Hepatocyte (in vitro differentiated cells): ENCODE measurements at regions not wholly inside any gene's neighbourhood (a gene's known extent, or its start where the extent isn't known, plus 50 kb on each side); places are given as distances from the start of the nearest gene placed in this dataset.

Experiments
- DNase-seq: peaks from one replicate; pipeline ENCODE4 v3.0.0-alpha.2; 2016; ENCODE audit warnings: low spot score
- H2AFZ ChIP-seq: fragments of 200-600 bp; sonication (generic); 2 replicates; pipeline ENCODE4 v1.6.0; 2016; ENCODE audit warnings: antibody characterized with exemption, mild to moderate bottlenecking
- H3K27ac ChIP-seq: fragments of 200-600 bp; sonication (generic); 2 replicates; pipeline ENCODE4 v1.5.1; 2016; ENCODE audit warnings: mild to moderate bottlenecking
- H3K27me3 ChIP-seq: fragments of 200-600 bp; sonication (generic); 2 replicates; pipeline ENCODE4 v1.6.1; 2016
- H3K36me3 ChIP-seq: fragments of 200-600 bp; sonication (generic); replicated peaks from 2 replicates; pipeline ENCODE4 v1.5.1; 2016; ENCODE audit warnings: low read depth; ENCODE audit not compliant: insufficient read depth
- H3K4me1 ChIP-seq: fragments of 200-600 bp; sonication (generic); 2 replicates; pipeline ENCODE4 v1.5.1; 2016; ENCODE audit warnings: mild to moderate bottlenecking, moderate library complexity; ENCODE audit not compliant: insufficient read depth
- H3K4me2 ChIP-seq: fragments of 200-600 bp; sonication (generic); 2 replicates; pipeline ENCODE4 v1.6.0; 2016
- H3K4me3 ChIP-seq: fragments of 200-600 bp; sonication (generic); 2 replicates; pipeline ENCODE4 v1.5.1; 2016; ENCODE audit warnings: mild to moderate bottlenecking
- H3K79me2 ChIP-seq: fragments of 200-600 bp; sonication (generic); 2 replicates; pipeline ENCODE4 v1.6.0; 2017; ENCODE audit warnings: mild to moderate bottlenecking
- H3K9me2 ChIP-seq: fragments of 200-600 bp; sonication (generic); replicated peaks from 2 replicates; pipeline ENCODE4 v1.6.0; 2017; ENCODE audit warnings: mild to moderate bottlenecking; ENCODE audit not compliant: insufficient read depth
- H3K9me3 ChIP-seq: fragments of 200-600 bp; sonication (generic); 2 replicates; pipeline ENCODE4 v1.5.1; 2016; ENCODE audit warnings: low read depth, mild to moderate bottlenecking
- H4K20me1 ChIP-seq: fragments of 200-600 bp; sonication (generic); 2 replicates; pipeline ENCODE4 v1.6.0; 2016; ENCODE audit warnings: mild to moderate bottlenecking; ENCODE audit not compliant: insufficient read depth, poor library complexity, severe bottlenecking
- EZH2 ChIP-seq: fragments of 200-600 bp; sonication (generic); IDR thresholded peaks from 2 replicates; pipeline ENCODE4 v1.6.1; 2016; ENCODE audit warnings: antibody characterized with exemption, mild to moderate bottlenecking, borderline replicate concordance
- EZH2phosphoT487 ChIP-seq: fragments of 200-600 bp; sonication (generic); IDR thresholded peaks from one replicate; pipeline ENCODE4 v1.6.1; 2018; ENCODE audit warnings: antibody characterized with exemption, mild to moderate bottlenecking, low read depth, moderate library complexity; ENCODE audit not compliant: unreplicated experiment, severe bottlenecking
- WGBS: methylation state at CpG from one replicate; pipeline ENCODE4 v1.1.6; 2016; ENCODE audit warnings: low lambda C conversion rate; ENCODE audit errors: missing lambda C conversion rate; 5-methylcytosine and 5-hydroxymethylcytosine counted together
- TF ChIP-seq, protein P1 (sequence below): fragments of 200-600 bp; sonication (generic); IDR thresholded peaks from 2 replicates; pipeline ENCODE4 v1.5.1; 2016; ENCODE audit warnings: antibody characterized with exemption, mild to moderate bottlenecking; ENCODE audit not compliant: poor library complexity

- Histone ChIP-seq H3K36me3 (no peaks in the 10 kb centered on the region), H2AFZ (no peak overlapping the region), H3K9me2 (no peaks in the 10 kb centered on the region), H3K27me3 (no peaks in the 10 kb centered on the region), H3K27ac (peak overlapping the region; percentile 46), H3K9me3 (no peaks in the 10 kb centered on the region), H3K79me2 (no peaks in the 10 kb centered on the region), H4K20me1 (no peaks in the 10 kb centered on the region), H3K4me3 (no peak overlapping the region), H3K4me2 (no peak overlapping the region), H3K4me1 (peaks cover 11% of the 10 kb centered on the region)
- no peak for TF ChIP-seq EZH2phosphoT487
- TF ChIP-seq EZH2: no peak
- TF ChIP-seq, protein P1, sequence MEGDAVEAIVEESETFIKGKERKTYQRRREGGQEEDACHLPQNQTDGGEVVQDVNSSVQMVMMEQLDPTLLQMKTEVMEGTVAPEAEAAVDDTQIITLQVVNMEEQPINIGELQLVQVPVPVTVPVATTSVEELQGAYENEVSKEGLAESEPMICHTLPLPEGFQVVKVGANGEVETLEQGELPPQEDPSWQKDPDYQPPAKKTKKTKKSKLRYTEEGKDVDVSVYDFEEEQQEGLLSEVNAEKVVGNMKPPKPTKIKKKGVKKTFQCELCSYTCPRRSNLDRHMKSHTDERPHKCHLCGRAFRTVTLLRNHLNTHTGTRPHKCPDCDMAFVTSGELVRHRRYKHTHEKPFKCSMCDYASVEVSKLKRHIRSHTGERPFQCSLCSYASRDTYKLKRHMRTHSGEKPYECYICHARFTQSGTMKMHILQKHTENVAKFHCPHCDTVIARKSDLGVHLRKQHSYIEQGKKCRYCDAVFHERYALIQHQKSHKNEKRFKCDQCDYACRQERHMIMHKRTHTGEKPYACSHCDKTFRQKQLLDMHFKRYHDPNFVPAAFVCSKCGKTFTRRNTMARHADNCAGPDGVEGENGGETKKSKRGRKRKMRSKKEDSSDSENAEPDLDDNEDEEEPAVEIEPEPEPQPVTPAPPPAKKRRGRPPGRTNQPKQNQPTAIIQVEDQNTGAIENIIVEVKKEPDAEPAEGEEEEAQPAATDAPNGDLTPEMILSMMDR: no peak
- WGBS: 92% methylated on average over 2 of the region's 2 CpGs
- DNase-seq: no peak
These were observed 407.4 kb upstream of the NR3C2 start for GRCh38 chr4:148849581-148849980.

- H4K20me1 ChIP-seq: no peaks in the 10 kb centered on the region
- no peaks in the 10 kb centered on the region for H3K79me2 ChIP-seq
- H2AFZ ChIP-seq: no peak overlapping the region
- no peak for DNase-seq
- H3K4me3 ChIP-seq: no peak overlapping the region
- H3K36me3 ChIP-seq: no peaks in the 10 kb centered on the region
- H3K9me3 ChIP-seq: no peaks in the 10 kb centered on the region
- H3K9me2 ChIP-seq: no peaks in the 10 kb centered on the region
- no peak overlapping the region for H3K27ac ChIP-seq
- no peak overlapping the region for H3K4me2 ChIP-seq
- WGBS: 76% methylated on average over 10 of the region's 10 CpGs
- TF ChIP-seq EZH2 (no peak), EZH2phosphoT487 (no peak)
- TF ChIP-seq, protein P1: no peak
- no peaks in the 10 kb centered on the region for H3K27me3 ChIP-seq
- H3K4me1 ChIP-seq: peaks cover 11% of the 10 kb centered on the region
These were observed 405.5 kb upstream of the NR3C2 start for GRCh38 chr4:148847544-148848255.

- Histone ChIP-seq H2AFZ (no peak overlapping the region), H3K9me3 (no peaks in the 10 kb centered on the region)
These were observed 403.4 kb upstream of the NR3C2 start for GRCh38 chr4:148845609-148846008.

More at GRCh38 chr4:148845609-148846008, 403.4 kb upstream of the NR3C2 start:
- no peaks in the 10 kb centered on the region for H3K79me2 ChIP-seq
- no peak overlapping the region for H3K4me3 ChIP-seq
- no peaks in the 10 kb centered on the region for H3K9me2 ChIP-seq
- no peaks in the 10 kb centered on the region for H4K20me1 ChIP-seq
- TF ChIP-seq EZH2phosphoT487 (no peak), EZH2 (no peak)
- TF ChIP-seq, protein P1: no peak
- H3K27me3 ChIP-seq: no peaks in the 10 kb centered on the region
- H3K36me3 ChIP-seq: no peaks in the 10 kb centered on the region
- no peak overlapping the region for H3K4me2 ChIP-seq
- DNase-seq: no peak
- WGBS: 83% methylated on average over 1 of the region's 1 CpG
- peaks cover 7% of the 10 kb centered on the region for H3K4me1 ChIP-seq
- H3K27ac ChIP-seq: no peak overlapping the region
